ENCODE measurements at regions not wholly inside any gene's neighbourhood (a gene's known extent, or its start where the extent isn't known, plus 50 kb on each side); places are given as distances from the start of the nearest gene placed in this dataset.
A peak's percentile ranks its signal among the peaks of the same experiment; 100 is the strongest.

DNA sequence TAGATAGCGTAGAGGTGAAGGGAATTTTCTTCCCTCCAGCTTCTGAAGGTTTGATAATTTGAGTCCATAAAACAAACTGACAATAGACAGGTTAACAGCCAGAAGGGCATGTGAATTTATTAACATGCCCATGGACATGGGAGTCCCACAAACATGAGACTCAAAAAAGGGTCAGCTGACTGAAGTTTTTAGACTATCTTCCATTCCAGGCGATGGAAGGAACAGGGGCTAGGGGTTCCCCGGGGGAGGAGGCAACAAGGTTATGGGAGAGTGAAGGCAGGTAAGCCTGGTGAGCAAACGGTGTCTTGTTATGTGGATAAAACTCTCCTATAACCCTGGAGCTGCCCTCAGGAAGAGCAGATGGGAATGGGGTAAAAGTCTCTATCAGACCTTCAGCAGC is 81.5 kb upstream of the SORBS2 start:
- DNase-seq (ENCODE audit: low read depth, low spot score) = no peak

DNA sequence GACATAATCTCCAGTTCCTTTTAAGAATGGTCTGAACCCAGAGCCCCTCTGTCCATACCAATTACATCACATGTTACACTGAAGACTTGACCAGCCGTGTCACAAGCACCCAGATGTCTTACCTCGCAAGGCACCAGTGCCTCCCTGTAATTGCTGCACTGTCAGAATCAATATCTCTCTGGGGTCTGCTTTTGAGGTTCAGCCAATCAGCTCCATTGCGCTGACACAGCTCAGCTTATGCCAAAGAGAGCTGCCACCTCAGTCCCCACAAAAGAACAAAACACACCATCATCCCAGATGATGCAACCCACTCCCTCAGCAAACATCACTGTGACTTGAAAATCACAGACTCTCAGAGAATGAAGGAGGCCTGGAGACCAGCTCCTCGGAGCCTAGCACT is 82.5 kb upstream of the SORBS2 start:
- no peak for DNase-seq (ENCODE audit: low read depth, low spot score)

DNA sequence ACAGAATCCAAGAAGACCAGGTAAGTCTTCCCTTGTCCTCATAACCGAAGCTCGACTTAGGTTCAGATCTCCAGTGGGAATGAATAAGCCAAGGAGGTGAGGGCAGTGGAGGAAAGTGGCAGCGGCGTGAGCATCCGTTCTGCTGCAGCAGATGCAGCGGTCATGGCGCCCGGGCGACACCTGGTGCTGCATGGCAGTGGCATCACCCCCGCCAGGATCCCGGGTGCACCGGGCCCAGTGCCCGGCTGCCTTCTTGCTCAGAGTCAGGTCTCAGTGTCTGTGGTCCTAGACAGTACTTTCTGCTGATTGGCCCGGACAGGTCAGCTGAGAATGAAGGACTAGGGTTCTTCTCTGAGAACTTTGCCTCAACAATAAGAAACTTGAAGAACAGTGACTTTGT is 83.4 kb upstream of the SORBS2 start:
- DNase-seq (ENCODE audit: low read depth, low spot score) = no peak

DNA sequence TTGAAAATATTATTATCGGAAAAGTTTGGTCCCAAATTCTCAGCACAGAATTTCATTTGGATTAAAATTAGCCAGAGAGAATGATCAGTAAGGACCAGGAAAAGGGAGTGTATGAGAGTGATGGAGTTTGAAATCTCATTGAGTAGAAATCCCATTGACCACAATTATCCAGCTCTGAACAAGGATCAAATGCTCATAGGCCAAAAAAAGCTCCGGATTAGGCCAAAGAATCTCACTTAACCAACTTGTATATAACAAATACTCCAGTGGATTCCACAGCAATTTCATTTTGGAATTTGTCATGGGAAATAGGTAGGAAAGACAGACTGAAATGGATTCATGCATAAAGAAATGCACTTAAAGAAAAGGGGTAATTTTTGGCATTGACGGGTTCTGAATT is 83.9 kb upstream of the SORBS2 start:
- DNase-seq (ENCODE audit: low read depth, low spot score) = no peak

DNA sequence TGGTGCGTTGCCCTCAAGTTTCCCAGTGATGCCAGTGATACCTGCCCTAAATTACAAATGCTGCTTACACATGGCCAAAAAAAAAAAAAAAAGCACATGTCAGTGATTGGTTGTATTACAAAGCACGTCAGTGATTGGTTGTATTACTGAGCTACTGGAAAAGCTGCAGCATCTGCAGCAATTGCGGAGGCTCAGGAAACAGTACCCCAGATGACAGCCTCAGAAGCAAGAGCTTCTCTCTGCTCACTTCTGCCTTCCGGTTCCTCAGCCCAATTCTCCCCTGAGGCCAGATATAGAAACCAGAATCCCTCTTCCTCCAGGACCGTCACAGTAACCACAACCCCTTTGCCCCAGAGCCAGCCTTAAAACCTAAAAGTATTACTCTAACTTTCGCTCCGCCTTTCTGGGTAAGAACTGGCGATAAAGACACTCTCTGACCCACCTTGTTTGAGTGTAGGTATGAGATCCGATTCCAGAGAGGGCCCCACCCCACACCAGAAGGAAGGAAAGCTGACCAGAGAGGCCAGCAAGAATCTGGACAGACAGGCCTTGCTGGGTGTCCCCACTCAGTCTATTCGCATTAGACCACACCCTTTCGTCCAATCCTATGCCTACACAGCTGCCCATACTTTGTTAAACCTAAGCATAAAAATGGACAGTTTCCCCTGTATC is 85.0 kb upstream of the SORBS2 start:
- DNase-seq (ENCODE audit: low read depth, low spot score) = no peak

DNA sequence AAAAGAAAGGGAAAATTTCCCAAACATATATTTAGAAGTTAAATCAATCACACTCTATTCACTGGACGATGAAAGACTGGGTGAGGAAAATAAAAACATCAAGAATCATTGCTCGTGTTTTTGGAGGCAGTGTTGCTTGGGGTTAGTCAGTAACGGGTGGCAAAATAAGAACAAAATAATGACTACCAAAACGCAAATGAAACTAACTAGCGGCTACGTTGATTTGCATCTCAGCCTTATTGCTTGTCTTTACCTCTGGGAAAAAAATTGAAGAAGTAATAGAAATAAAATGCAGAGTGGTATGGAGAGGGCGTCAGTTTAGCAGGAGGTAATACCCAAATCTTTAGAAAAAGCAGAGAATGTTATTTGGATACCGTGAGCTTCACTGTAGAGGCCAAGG is 86.4 kb upstream of the SORBS2 start:
- no peak for DNase-seq (ENCODE audit: low read depth, low spot score)

DNA sequence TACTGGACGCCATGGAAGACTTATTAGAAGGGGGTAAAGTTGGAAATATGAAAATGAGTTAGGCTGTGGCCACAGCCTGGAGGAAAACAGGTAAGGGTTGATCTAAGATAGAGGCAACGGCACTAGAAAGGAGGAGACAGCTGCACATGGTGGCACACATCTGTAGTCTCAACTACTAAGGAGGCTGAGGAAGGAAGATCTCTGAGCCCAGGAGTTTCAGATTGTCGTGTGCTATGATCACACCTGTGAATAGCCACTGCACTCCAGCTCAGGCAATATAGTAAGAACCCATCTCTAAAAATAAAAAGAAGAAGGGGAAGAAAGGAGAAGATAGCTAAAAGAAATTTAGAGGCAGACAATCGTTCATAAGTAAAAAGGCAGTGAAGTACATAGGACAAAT is 87.8 kb upstream of the SORBS2 start:
- DNase-seq (ENCODE audit: low read depth, low spot score) = no peak

DNA sequence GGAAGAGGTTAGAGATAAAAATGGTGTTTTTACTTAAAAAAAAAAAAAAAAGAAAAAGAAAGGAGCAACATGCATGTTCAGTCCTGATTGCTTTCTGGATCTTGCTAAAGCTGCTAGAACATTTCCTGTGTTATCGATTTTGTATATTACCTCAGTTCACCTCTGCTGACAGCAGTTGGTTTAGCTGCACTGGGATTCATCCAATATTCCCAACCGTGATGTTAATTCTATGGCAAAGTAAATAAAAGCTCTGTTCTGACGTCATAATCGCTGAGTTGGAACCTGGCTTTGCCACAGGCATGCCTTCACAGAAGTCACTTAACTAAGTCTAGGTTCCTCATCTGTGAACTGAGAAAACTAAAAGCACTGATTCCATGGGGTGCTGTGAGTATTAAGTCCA is 90.7 kb upstream of the SORBS2 start:
- DNase-seq (ENCODE audit: low read depth, low spot score) = no peak

DNA sequence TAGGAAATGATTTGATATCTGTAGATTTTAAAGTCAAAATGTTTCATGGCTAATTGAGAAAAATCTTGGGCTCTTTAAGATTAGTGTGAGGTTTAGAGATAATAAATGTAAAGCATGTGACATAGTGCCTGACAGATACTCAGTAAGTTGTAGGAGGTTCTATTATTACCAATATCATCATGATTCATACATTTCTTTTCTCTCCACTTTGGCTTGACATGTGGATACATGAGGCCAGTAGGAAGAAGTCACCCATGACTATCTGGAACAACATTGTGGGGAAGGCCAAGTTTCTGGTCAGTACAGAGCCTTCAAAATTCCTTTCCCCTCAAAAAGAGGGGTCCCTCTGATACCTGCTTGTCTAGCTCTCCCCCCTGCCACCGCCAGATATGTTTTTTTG is 91.2 kb upstream of the SORBS2 start:
- DNase-seq (ENCODE audit: low read depth, low spot score) = no peak

DNA sequence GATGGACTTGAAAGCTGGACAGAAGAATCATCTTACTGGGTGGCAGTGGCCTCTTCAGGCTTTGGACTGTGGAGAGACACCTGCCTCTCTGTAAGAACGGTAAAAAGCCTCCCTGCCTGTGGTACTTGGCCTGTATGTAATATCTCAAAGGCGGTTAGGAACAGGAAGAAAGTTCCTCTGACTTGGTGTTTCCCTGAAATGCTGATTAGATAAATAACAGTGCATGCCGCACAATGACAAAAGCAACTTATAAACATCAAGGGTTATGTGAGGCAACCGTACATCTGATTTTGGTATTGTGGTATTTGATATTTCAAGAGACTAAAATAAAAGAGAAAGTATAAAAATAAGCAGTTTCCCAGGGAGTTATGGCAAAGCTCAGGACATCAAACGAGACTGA is 92.4 kb upstream of the SORBS2 start:
- no peak for DNase-seq (ENCODE audit: low read depth, low spot score)

DNA sequence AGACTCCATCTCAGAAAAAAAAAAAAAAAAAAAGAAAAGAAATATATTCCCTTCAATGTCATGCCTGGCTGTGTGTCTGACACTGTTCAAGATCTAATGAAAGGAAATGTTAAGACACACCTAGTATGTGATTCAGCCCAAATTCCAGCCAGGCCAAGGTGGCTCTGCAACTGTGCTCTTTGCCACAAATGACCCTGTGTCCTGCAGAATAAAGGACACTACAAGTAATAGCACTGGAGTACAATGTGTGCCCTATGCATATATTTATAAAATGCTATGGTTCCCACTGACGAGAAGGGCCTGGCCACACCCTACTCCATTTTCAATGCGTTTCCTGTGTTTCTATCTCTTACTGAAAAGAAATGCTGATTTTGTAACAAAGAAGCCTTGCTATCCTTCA is 98.0 kb upstream of the SORBS2 start:
- no peak for DNase-seq (ENCODE audit: low read depth, low spot score)

DNA sequence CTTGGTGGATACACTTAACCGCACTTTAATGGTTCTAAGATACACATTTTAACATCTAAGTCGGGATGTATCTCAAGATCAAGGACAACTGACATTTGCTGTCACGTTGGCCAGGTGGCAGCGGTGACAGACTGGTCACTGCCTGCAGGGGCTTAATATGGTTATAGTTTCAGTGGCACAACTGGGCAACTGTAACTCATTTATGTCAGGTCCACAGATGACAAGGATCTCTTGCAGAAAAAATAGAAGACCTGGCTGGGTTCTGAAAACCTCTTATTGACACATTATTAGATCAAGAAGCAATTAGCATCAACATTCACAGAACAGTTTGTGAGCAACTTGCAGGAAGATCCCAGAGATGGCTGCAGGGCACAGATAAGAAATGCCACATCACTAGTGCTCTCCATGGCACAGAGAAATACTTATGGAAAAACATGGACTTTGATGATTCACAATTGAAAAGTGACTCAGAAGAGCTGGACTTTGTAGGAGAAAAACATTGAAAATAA is 99.6 kb upstream of the SORBS2 start:
- no peak for DNase-seq (ENCODE audit: low read depth, low spot score)

DNA sequence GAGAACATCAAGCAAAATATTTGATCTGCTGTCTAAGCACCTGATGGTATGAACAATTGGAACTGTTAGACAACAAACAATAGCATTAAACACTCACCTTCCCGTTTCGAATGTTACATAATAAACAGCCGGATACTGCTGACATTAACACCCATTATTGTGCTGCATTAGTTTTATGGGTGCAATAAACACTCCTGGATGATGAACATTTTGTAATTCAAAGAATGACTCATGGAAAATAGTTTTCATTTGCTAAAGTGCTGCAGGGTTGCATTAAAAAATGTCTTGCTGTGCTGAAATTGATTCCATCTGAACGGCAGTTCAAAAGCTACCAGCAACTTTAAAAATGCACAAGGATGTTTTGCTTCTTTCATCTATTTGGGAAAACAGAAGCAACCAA is 100.8 kb upstream of the SORBS2 start:
- DNase-seq (ENCODE audit: low read depth, low spot score) = no peak

DNA sequence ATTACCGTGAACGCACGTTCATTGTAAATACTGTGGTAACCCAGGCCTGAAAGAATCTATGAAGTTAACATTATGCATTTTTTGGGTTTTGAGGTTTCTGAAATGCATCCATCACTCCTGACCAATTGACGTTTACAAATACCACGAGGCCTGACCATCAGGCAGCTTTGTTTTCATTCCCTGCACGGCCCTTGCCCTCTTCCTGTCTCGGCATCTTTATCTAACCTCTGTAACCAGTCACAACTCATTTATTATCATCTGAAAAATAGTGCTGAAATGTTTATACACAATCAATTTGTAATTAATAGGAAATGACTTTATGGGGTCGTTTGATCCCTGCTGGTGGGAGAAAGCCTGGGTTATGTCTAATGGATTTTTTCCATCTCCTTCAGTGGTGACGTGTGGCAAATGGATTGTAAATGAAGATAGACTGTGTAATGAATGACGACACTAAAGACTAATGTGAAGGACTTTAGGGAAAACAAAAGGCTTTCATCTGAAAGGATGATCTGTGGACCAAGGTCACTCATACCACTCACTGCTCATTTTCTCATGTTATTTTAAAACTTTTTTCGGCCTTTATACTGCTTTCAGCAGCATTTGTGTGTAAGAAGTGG is 102.7 kb upstream of the SORBS2 start:
- peak; percentile 64 for DNase-seq (ENCODE audit: low read depth, low spot score)

DNA sequence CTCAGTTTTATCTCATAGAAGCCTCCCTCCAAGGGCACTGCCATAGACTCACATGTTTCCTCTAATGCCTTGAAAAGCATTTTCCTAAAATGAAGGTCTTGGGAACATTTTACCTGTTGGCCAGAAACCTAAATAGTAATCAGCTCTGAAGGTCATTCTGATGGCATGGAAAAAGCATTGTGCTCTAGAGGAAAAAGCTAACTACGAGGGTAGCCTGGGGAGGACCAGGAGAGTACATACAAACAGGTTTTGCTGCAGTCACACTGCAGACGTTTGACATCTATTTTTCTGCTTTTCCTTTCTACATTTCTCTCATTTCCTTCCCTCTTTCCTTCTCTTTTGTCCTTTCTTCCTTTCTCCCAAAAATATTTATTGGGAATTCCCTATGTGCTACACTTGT is 103.3 kb upstream of the SORBS2 start:
- no peak for DNase-seq (ENCODE audit: low read depth, low spot score)

DNA sequence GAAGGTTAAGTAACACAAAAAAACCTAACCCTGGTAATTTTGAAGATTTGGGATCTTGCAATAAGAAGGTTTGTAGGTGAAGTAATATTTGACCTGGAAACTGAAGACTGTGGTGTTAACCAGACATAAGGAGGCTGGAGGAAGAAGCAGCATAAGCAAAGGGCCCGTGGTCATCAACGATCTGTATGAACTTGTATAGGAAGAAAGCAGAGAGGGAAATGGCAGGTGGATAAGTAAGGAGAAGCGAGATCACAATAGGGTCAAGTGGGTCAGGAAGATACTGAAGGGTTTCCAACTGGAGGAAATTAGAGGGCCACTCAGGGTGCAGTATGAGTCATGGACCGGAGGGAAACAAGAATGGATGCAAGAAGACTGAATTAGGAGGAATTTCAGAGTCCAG is 103.8 kb upstream of the SORBS2 start:
- DNase-seq (ENCODE audit: low read depth, low spot score) = no peak

DNA sequence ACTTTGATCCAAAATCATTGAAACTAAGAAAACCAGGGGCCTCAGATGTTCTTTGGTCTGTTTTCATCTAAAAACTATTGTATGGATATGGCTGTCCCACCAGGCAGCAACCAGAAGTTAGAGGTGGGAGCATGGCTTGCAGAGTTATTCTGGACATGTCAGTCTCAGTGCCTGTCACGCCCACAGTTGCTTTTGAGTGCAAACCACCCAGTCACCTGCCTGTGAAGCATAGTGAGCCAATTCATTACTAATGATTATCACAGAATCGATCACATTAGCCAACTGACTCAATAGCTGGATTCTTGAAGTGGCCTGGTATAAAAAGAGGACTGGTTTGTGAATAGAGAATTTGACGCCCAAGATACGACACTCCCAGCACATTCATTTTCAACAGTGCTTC is 104.2 kb upstream of the SORBS2 start:
- DNase-seq (ENCODE audit: low read depth, low spot score) = no peak

DNA sequence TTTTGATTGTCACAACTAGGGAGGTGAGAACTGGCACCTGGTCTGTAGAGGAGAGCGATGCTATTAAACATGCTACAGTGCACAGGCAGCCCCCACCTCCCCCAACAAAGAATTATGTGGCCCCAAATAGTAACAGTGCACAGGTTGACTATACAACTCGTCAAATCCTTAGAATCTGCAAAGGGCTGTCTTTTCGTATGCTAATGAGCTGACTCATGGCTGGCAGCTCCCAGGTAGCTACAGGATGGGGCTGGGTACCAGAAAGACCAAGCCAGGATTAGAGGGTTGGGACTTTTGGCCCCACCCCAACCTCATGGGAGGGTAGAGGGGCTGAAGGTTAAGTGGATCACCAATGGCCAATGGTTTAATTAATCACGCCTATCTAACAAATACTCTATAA is 104.7 kb upstream of the SORBS2 start:
- DNase-seq (ENCODE audit: low read depth, low spot score) = no peak

DNA sequence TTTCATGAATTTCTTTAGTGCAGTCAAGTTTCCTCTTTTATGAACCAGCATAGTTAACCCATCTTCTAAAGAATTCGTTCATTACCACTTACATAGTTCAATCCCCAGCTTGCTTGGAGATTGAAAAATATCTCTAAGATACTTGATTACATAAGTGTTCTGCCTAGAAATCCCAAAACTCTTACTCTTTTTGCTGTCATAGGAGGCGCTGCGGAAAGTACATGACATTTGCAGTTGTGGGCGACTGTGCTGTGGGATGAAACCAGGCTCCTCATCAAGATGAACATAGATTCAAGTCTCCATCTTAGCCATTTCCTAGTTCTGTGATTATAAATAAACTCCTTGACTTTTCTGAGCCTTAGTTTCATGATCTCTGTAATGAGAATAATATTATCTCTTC is 107.1 kb upstream of the SORBS2 start:
- no peak for DNase-seq (ENCODE audit: low read depth, low spot score)

DNA sequence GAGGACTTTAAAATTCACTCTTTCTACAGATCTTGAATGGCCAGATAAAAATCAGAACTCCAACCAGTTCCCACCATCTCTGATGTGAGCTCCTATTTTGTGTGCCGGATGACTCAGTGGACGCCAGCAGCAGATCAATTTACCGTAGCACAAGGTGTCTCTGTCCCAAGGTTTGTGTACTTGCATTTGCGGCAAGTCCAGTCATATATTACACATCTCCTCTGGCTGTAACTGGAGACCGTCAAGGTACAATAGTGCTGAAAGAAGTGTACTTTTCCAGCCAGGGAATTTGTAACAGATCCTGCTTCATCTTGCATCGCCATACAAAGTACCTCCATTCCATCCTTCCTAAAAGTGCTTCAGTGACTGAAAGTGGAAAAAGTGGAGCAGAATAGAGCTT is 108.2 kb upstream of the SORBS2 start:
- DNase-seq (ENCODE audit: low read depth, low spot score) = no peak

DNA sequence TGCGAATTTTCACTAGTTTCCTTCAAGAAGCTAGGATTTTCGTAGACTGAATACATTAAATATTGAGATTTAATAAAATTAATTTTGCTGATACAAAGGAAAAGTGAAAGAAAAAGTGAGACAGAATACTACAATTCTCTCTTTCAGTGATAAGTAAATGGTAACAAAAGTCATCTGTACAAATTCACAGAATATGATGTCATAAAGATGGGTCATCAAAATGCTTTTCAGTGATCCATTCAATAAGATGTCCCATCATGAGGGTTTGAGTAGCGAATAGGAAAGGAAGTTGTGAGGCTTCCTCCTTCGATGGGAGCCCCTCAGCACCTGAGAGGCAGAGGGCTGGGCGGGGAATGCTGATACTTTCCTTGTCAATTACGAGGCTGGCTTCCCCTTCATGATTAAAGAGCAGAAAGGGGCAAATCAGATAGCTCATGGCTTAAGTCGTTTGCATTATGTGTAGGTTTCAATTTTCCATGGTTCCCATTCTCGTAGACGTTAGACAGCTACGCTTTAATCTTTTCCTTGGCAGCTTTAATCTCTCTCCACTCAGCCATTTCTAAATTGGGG is 108.8 kb upstream of the SORBS2 start:
- DNase-seq (ENCODE audit: low read depth, low spot score) = no peak

DNA sequence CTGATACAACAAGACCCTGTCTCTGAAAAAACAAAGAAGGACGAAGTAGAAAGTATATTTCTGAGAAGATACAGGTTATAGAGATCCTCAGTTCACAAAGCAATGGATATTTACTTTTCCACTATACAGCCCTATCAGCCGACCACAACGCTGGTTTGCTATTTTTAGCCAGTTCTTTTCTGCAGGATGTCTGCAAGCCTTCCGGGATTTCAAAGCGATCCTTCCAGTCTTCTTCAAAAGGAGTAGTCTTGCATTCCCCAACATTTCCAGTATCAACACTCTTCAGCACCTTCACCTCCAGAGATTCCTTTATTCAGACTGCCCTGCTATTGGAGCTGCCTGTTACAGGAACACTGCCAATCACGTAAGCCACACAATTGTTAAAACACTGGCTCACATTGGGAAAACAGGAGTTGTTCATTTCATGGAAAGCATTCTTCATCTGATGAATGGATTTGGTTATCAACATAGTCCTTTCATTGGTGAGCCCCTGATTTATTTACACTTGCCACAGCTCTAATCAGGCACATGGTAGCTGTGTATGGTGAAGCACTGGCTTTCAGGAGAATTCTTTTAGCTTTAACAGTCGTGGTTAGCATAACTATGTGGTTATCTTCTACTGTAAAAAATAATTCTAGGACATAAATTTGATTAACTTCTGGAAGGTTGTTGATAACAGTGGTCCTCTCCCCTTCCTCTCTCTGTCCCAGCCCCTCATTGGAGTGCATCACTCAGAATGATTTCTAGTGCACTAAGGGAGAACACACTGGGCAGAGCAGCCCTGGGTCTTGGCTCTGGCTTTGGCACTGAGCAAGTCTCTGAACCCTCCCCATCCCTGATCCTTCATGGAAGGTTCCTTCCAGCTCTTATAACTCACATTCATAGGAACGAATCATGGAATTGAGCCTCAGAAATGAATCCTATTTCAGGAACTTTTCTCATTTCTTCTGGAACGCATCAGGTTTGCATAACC is 109.9 kb upstream of the SORBS2 start:
- DNase-seq (ENCODE audit: low read depth, low spot score) = no peak
